Heart left ventricle (tissue), 16 donors: ENCODE measurements at regions not wholly inside any gene's neighbourhood (a gene's known extent, or its start where the extent isn't known, plus 50 kb on each side); places are given as distances from the start of the nearest gene placed in this dataset.
"Not testable (repeated sequence)": the region's sequence is repeated elsewhere in the genome, so short reads cannot be mapped to it uniquely, and the experiment has no call there.

Experiments
- ATAC-seq, 4 donors: fragments of 200-7000 bp; cut with Tn5 transposase; one replicate each; pipeline ENCODE4 v1.9.1; 2020 to 2022; ENCODE audit warnings: moderate library complexity in 4 of 4, mild to moderate bottlenecking in 3 of 4, moderate number of reproducible peaks in 1 of 4
- DNase-seq, 5 donors: peaks; one replicate each; pipeline ENCODE4 v3.0.0-alpha.2; 2020
- H3K27ac ChIP-seq, 12 donors: fragments of 200-600 bp; sonication (generic) in 4 of 12; one replicate each; pipeline versions ENCODE4 v1.5.0 to v1.8.0; 2016 to 2022; ENCODE audit warnings: mild to moderate bottlenecking in 2 of 12
- H3K27me3 ChIP-seq, 9 donors: fragments of 200-600 bp; sonication (generic) in 2 of 9; one replicate each; pipeline versions ENCODE4 v1.5.1 to v1.8.0; 2016 to 2022; ENCODE audit warnings: mild to moderate bottlenecking in 3 of 9
- H3K36me3 ChIP-seq, 9 donors: fragments of 200-600 bp; sonication (generic) in 2 of 9; one replicate each; pipeline versions ENCODE4 v1.5.0 to v1.8.0; 2018 to 2022; ENCODE audit warnings: mild to moderate bottlenecking in 2 of 9
- H3K4me1 ChIP-seq, 12 donors: fragments of 200-600 bp; sonication (generic) in 4 of 12; one replicate each; pipeline versions ENCODE4 v1.5.0 to v1.8.0; 2016 to 2022; ENCODE audit warnings: mild to moderate bottlenecking in 3 of 12
- H3K4me3 ChIP-seq, 12 donors: fragments of 200-600 bp; sonication (generic) in 4 of 12; one replicate each; pipeline versions ENCODE4 v1.5.0 to v1.8.0; 2017 to 2022; ENCODE audit warnings: mild to moderate bottlenecking in 9 of 12, moderate library complexity in 4 of 12
- H3K9me3 ChIP-seq, 12 donors: fragments of 200-600 bp; sonication (generic) in 4 of 12; one replicate each; pipeline versions ENCODE4 v1.5.0 to v1.8.0; 2016 to 2022; ENCODE audit warnings: mild to moderate bottlenecking in 1 of 12
- POLR2A ChIP-seq, 2 donors: fragments of 450-650 bp; IDR thresholded peaks; one replicate each; pipeline ENCODE4 v1.6.1; 2017; ENCODE audit warnings: antibody characterized with exemption in 2 of 2, mild to moderate bottlenecking in 2 of 2, moderate library complexity in 2 of 2
- WGBS, 4 donors: extraction: QIAGEN DNeasy Blood & Tissue Kit in 2 of 4; methylation state at CpG; one replicate each; pipeline versions ENCODE4 v1.1.5 to v1.1.7; 2013 to 2018; 5-methylcytosine and 5-hydroxymethylcytosine counted together
- intact Hi-C, 10 donors: fragments of 100-400 bp; cut with DNase I; formaldehyde crosslinking; loops; one replicate each; pipeline versions ENCODE4 v1.11.1 to v1.14.2; 2022
- TF ChIP-seq, protein P1 (sequence below), 12 donors: fragments of 200-600 bp; sonication (generic) in 4 of 12; IDR thresholded peaks; one replicate each; pipeline versions ENCODE4 v1.5.0 to v1.8.0; 2018 to 2022; ENCODE audit warnings: antibody characterized with exemption in 12 of 12, mild to moderate bottlenecking in 5 of 12
- donor health status: ischemic (EF 13 %, LVEDD 7.1; RV severe dilation, severe dysfunction).
- donor health status: healthy with polysubstance abuse.
- donor health status: DM: no; HTN: yes; CAD: no.
- donor health status: DM: no; HTN: no; CAD: no.
- donor health status: ischemic (EF 25% LVEDD 6.9; RV normal size, moderate dysfunction).
- donor health status: ischemic (EF 25% LVEDD 5.7; RV mildly dilated, moderate dysfunction).
- donor health status: healthy.
- donor health status: DM: yes; HTN: yes; CAD: no.
- donor health status: ischemic (EF 35%, LVEDD 5.7; RV mildly dilated, moderate dysfunction).
- donor health status: nonischemic (EF 11% LVEDD 7.7; RV severe dilation, severe dysfunction).
- donor health status: DM: yes; HTN: yes; CAD: no.
- donor health status: PGD.
- donor health status: ischemic (EF 29% LVEDD 5.4; RV normal size, mild dysfunction).
- donor health status: nonischemic (EF 23%, LVEDD 6.1; RV moderate dilation, normal function).

DNA sequence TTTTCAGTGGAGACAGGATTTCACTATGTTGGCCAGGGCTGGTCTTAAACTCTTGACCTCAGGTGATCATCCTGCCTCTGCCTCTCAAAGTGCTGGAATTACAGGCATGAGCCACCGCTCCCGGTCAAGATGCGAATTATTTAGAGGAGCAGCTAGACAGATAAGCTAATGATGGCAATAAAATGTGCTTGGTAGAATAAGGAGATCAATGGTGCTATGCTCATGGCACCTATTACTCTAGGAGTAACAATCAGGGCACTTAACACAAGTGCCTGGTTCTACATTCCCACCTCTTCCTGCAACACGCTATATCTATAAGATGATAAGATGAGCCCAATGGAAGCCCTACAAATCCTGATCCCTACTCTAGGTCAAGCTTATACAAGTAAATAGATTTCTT is 61.4 kb upstream of the LOC128125822 start:
- Histone ChIP-seq H3K4me1 (peaks cover 0 to 7% (median 0%) of the 10 kb centered on the region in 12 donors), H3K4me3 (no peak overlapping the region), H3K27ac (peak overlapping the region in 1 of 12 donors; percentile 70), H3K9me3 (no peaks in the 10 kb centered on the region), H3K36me3 (no peaks in the 10 kb centered on the region), H3K27me3 (no peaks in the 10 kb centered on the region)
- intact Hi-C loops = no loop called here
- ATAC-seq = no peak
- DNase-seq = no peak
- TF ChIP-seq POLR2A (IDR thresholded peaks at IDR 0.05) = no peak
- TF ChIP-seq, protein P1, sequence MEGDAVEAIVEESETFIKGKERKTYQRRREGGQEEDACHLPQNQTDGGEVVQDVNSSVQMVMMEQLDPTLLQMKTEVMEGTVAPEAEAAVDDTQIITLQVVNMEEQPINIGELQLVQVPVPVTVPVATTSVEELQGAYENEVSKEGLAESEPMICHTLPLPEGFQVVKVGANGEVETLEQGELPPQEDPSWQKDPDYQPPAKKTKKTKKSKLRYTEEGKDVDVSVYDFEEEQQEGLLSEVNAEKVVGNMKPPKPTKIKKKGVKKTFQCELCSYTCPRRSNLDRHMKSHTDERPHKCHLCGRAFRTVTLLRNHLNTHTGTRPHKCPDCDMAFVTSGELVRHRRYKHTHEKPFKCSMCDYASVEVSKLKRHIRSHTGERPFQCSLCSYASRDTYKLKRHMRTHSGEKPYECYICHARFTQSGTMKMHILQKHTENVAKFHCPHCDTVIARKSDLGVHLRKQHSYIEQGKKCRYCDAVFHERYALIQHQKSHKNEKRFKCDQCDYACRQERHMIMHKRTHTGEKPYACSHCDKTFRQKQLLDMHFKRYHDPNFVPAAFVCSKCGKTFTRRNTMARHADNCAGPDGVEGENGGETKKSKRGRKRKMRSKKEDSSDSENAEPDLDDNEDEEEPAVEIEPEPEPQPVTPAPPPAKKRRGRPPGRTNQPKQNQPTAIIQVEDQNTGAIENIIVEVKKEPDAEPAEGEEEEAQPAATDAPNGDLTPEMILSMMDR (IDR thresholded peaks at IDR 0.05) = no peak
- 82 to 92% (median 87%) methylated on average over 4 of the region's 4 CpGs for WGBS, 4 donors

DNA sequence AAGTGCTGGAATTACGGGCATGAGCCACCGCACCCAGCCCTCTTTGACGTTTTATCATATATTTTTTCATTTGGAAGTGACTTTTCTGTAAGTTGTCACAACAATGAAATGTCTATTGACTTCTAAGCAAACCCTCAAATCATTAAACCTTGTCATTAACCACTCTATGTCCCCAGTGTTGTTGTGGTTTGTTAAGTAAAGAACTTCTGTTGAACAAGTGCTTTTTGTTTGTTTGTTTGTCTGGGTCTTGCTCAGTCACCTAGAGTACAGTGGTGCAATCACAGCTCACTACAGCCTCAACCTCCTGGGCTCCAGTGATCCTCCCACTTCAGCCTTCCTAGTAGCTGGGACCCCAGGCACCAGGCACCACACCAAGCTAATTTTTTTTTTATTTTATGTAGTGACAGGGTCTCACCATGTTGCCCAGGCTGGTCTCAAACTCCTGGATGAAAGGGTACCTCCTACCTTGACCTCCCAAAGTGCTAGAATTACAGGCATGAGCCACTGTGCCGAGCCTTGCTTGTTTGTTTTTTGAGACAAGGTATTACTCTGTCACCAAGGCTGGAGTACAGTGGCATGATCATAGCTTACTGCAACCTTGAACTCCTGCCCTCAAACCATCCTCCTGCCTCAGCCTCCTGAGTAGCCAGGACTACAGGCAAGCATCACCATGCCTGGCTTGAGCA is 57.6 kb upstream of the LOC128125822 start:
- ATAC-seq = no peak
- 80 to 93% (median 84%) methylated on average over 4 of the region's 4 CpGs for WGBS, 4 donors
- TF ChIP-seq, protein P1 (IDR thresholded peaks at IDR 0.05) = no peak

DNA sequence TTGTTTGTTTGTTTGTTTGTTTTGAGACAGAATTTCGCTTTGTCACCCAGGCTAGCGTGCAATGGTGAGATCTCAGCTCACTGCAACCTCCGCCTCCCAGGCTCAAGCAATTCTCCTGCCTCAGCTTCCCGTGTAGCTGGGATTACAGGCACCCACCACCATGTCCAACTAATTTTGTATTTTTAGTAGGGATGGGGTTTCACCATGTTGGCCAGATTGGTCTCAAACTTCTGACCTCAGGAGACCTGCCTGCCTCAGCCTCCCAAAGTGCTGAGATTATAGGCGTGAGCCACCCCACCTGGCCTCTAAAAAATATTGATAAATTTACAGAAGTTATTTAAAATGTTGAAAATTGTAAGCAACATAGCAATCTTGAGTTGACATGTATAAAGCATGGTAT is 57.1 kb upstream of the LOC128125822 start:
- H3K36me3 ChIP-seq, H3K27me3 ChIP-seq, intact Hi-C loops, H3K4me3 ChIP-seq, DNase-seq, H3K27ac ChIP-seq, H3K9me3 ChIP-seq, H3K4me1 ChIP-seq, ATAC-seq: not testable (repeated sequence)
- WGBS, 4 donors = 84 to 89% (median 88%) methylated on average over 5 of the region's 5 CpGs

More for the DNA sequence above, 57.6 kb upstream of the LOC128125822 start:
- Histone ChIP-seq H3K9me3 (no peaks in the 10 kb centered on the region), H3K4me3 (no peak overlapping the region), H3K27me3 (no peaks in the 10 kb centered on the region), H3K27ac (no peak overlapping the region), H3K4me1 (peaks cover 0 to 7% (median 0%) of the 10 kb centered on the region in 12 donors), H3K36me3 (no peaks in the 10 kb centered on the region)
- DNase-seq = no peak
- intact Hi-C loops = no loop called here

DNA sequence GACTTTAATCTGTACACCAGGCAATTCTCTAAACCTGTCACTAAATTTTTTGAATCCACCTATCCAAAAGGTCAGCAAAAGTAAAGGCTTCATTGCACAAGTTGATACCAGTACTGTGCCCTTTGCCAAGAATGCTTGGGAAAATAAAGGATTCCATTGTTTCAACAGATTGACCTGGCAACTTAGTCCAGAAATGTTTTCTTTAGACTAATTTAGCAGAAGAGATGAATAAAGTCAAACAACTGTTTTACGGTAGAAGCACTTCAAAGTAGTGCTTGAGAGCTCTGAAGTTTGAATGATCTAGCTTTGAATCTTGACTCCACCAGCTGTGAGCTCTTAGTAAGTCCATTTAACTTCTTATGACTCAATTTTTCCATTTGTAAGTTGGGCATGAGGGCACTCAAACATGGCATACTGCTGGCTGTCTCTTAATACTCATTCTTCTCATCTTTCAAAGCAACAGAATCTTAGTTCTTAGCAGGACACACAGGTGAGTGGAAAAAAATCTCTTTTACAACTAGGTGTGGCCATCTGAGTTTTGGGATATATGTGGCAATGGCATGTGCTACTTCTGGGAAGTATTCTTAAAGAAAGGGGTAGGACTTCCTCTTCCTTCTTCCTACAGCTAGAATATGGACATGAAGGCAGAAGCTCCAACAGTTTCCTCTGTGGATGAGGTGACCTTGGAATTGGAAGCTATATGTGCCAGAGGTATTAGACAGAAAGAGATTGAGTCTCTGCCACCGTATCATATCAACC is 55.9 kb upstream of the LOC128125822 start:
- Histone ChIP-seq H3K36me3 (no peaks in the 10 kb centered on the region), H3K27me3 (no peaks in the 10 kb centered on the region), H3K4me1 (no peaks in the 10 kb centered on the region), H3K27ac (no peak overlapping the region), H3K4me3 (no peak overlapping the region), H3K9me3 (no peaks in the 10 kb centered on the region)
- no peak for DNase-seq
- ATAC-seq = no peak
- TF ChIP-seq, protein P1 (IDR thresholded peaks at IDR 0.05) = no peak
- no peak for TF ChIP-seq POLR2A (IDR thresholded peaks at IDR 0.05)
- 71 to 82% (median 79%) methylated on average over 2 of the region's 2 CpGs for WGBS, 4 donors
- intact Hi-C loops = no loop called here
